Hepatocyte (in vitro differentiated cells): ENCODE measurements at regions not wholly inside any gene's neighbourhood (a gene's known extent, or its start where the extent isn't known, plus 50 kb on each side); places are given as distances from the start of the nearest gene placed in this dataset.

Source experiments
- CTCF ChIP-seq: fragments of 200-600 bp; sonication (generic); IDR thresholded peaks from 2 replicates; pipeline ENCODE4 v1.5.1; 2016; ENCODE audit warnings: antibody characterized with exemption, mild to moderate bottlenecking; ENCODE audit not compliant: poor library complexity
- EZH2 ChIP-seq: fragments of 200-600 bp; sonication (generic); IDR thresholded peaks from 2 replicates; pipeline ENCODE4 v1.6.1; 2016; ENCODE audit warnings: antibody characterized with exemption, mild to moderate bottlenecking, borderline replicate concordance

DNA sequence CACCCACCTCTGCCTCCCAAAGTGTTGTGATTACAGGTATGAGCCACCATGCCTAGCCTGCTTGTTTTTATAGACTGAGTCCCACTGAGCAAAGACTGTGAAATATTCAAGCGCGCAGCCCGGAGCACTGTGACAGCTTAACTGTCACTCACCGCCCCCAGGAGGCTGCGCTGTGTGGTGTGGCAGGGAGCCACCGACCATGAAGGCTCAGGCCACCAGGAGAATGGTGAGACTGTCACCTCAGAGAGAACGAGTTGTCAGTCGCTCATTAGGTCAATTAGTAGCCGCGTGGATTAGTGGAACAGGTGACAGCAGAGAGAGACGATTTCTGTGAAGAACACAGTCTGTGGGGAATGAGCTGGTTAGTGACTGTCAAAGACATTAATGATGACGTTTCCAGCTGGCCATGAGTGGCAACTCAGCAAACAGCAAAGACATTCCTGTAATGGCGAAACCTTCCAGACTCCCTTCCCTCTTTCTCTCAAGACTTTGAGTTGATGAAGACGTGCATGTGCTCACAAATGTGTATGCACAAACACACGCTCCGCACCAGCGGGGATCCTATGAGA is 64.5 kb downstream of the CYCS start:
- TF ChIP-seq CTCF = no peak
- no peak for TF ChIP-seq EZH2
